GM10266 (cell line): ENCODE measurements at regions not wholly inside any gene's neighbourhood (a gene's known extent, or its start where the extent isn't known, plus 50 kb on each side); places are given as distances from the start of the nearest gene placed in this dataset.
A peak's percentile ranks its signal among the peaks of the same experiment; 100 is the strongest.
"Not testable (repeated sequence)": the region's sequence is repeated elsewhere in the genome, so short reads cannot be mapped to it uniquely, and the experiment has no call there.

Experiments
- DNase-seq: peaks from one replicate; pipeline ENCODE4 v3.0.0; 2012; ENCODE audit errors: extremely low spot score
- CTCF ChIP-seq: IDR thresholded peaks from 2 replicates; pipeline ENCODE4 v1.5.1; 2012; ENCODE audit warnings: mild to moderate bottlenecking, low read depth; ENCODE audit not compliant: control insufficient read depth, insufficient read depth; ENCODE audit errors: missing control alignments

GRCh38 chr22:10735075-10735474 is 4792.9 kb upstream of the OR11H1 start:
- not testable (repeated sequence) for DNase-seq

- not testable (repeated sequence) for DNase-seq
These were observed 4791.1 kb upstream of the OR11H1 start for GRCh38 chr22:10736879-10737278.

GRCh38 chr22:10737931-10738330 is 4790.1 kb upstream of the OR11H1 start:
- DNase-seq, result not testable (repeated sequence)

GRCh38 chr22:10741210-10741609 is 4786.8 kb upstream of the OR11H1 start:
- no peak for TF ChIP-seq CTCF
- peak; percentile 27 for DNase-seq

- peak; percentile 32 for DNase-seq
These were observed 4786.0 kb upstream of the OR11H1 start for GRCh38 chr22:10741776-10742630.

- not testable (repeated sequence) for DNase-seq
These were observed 4781.6 kb upstream of the OR11H1 start for GRCh38 chr22:10746382-10746781.

GRCh38 chr22:10747227-10747626 is 4780.8 kb upstream of the OR11H1 start:
- DNase-seq, result not testable (repeated sequence)

GRCh38 chr22:10748751-10749150 is 4779.2 kb upstream of the OR11H1 start:
- not testable (repeated sequence) for DNase-seq

- DNase-seq, result not testable (repeated sequence)
These were observed 4778.6 kb upstream of the OR11H1 start for GRCh38 chr22:10749423-10749822.

- DNase-seq, result not testable (repeated sequence)
These were observed 4774.4 kb upstream of the OR11H1 start for GRCh38 chr22:10753566-10753965.

GRCh38 chr22:10755350-10755749 is 4772.6 kb upstream of the OR11H1 start:
- not testable (repeated sequence) for DNase-seq

- DNase-seq, result not testable (repeated sequence)
These were observed 4767.6 kb upstream of the OR11H1 start for GRCh38 chr22:10760418-10760817.

- DNase-seq, result not testable (repeated sequence)
These were observed 4761.7 kb upstream of the OR11H1 start for GRCh38 chr22:10766320-10766719.

GRCh38 chr22:10768875-10769274 is 4759.1 kb upstream of the OR11H1 start:
- not testable (repeated sequence) for DNase-seq

- not testable (repeated sequence) for DNase-seq
These were observed 4756.2 kb upstream of the OR11H1 start for GRCh38 chr22:10771744-10772143.

GRCh38 chr22:10773341-10773740 is 4754.7 kb upstream of the OR11H1 start:
- DNase-seq, result not testable (repeated sequence)

- not testable (repeated sequence) for DNase-seq
These were observed 4752.2 kb upstream of the OR11H1 start for GRCh38 chr22:10775601-10776357.

GRCh38 chr22:10776358-10776729 is 4751.6 kb upstream of the OR11H1 start:
- not testable (repeated sequence) for DNase-seq

- DNase-seq, result not testable (repeated sequence)
These were observed 4750.3 kb upstream of the OR11H1 start for GRCh38 chr22:10777733-10778132.
